Astrocyte (in vitro differentiated cells and primary cell): ENCODE measurements at regions not wholly inside any gene's neighbourhood (a gene's known extent, or its start where the extent isn't known, plus 50 kb on each side); places are given as distances from the start of the nearest gene placed in this dataset.

Source experiments
- DNase-seq: peaks from one replicate; pipeline ENCODE4 v3.0.0-alpha.2; 2010; ENCODE audit warnings: low read depth
- FAIRE-seq: peaks from 2 replicates; lab custom pipeline; 2011; peaks lifted over from hg19 to GRCh38; lab: Jason Lieb, UNC
- H2AFZ ChIP-seq: 2 replicates; pipeline ENCODE4 v1.6.0; 2012; ENCODE audit warnings: low read depth, low read length, inconsistent platforms
- H3K27ac ChIP-seq: 2 replicates; pipeline ENCODE4 v1.5.1; 2011; ENCODE audit warnings: low read depth, low read length, inconsistent platforms
- H3K27me3 ChIP-seq: 2 replicates; pipeline ENCODE4 v1.6.0; 2011; ENCODE audit warnings: low read length, inconsistent platforms; ENCODE audit not compliant: insufficient read depth
- H3K36me3 ChIP-seq: 2 replicates; pipeline ENCODE4 v1.5.1; 2011; ENCODE audit warnings: low read length, inconsistent platforms; ENCODE audit not compliant: insufficient read depth
- H3K4me1 ChIP-seq: 2 replicates; pipeline ENCODE4 v1.5.1; 2011; ENCODE audit warnings: low read length, inconsistent platforms; ENCODE audit not compliant: insufficient read depth
- H3K4me2 ChIP-seq: 2 replicates; pipeline ENCODE4 v1.6.0; 2012; ENCODE audit warnings: low read length, inconsistent platforms
- H3K4me3 ChIP-seq: 2 replicates; pipeline ENCODE4 v1.5.1; 2011; ENCODE audit warnings: low read depth, mild to moderate bottlenecking, low read length, inconsistent platforms; ENCODE audit not compliant: insufficient read depth
- H3K79me2 ChIP-seq: 2 replicates; pipeline ENCODE4 v1.6.0; 2012; ENCODE audit warnings: mild to moderate bottlenecking, low read length, inconsistent platforms; ENCODE audit not compliant: insufficient read depth
- H3K9ac ChIP-seq: 2 replicates; pipeline ENCODE4 v1.6.0; 2012; ENCODE audit warnings: mild to moderate bottlenecking, low read length, inconsistent platforms
- H3K9me3 ChIP-seq: 2 replicates; pipeline ENCODE4 v1.5.1; 2012; ENCODE audit warnings: low read depth, mild to moderate bottlenecking, low read length, inconsistent platforms; ENCODE audit not compliant: insufficient read depth
- H4K20me1 ChIP-seq: 2 replicates; pipeline ENCODE4 v1.6.0; 2012; ENCODE audit warnings: low read length, inconsistent platforms; ENCODE audit not compliant: insufficient read depth
- H3K27ac Mint-ChIP-seq: one replicate; pipeline ENCODE4 v1.8.0; 2021; ENCODE audit warnings: mild to moderate bottlenecking, mixed read lengths; ENCODE audit not compliant: unreplicated experiment
- H3K27me3 Mint-ChIP-seq: one replicate; pipeline ENCODE4 v1.8.0; 2021; ENCODE audit warnings: low read depth, mixed read lengths; ENCODE audit not compliant: unreplicated experiment
- H3K36me3 Mint-ChIP-seq: one replicate; pipeline ENCODE4 v1.8.0; 2021; ENCODE audit warnings: low read depth, mixed read lengths; ENCODE audit not compliant: unreplicated experiment
- H3K4me1 Mint-ChIP-seq: one replicate; pipeline ENCODE4 v1.8.0; 2021; ENCODE audit warnings: low read depth, mixed read lengths; ENCODE audit not compliant: unreplicated experiment
- H3K4me3 Mint-ChIP-seq: one replicate; pipeline ENCODE4 v1.8.0; 2021; ENCODE audit warnings: mild to moderate bottlenecking, moderate library complexity, mixed read lengths; ENCODE audit not compliant: unreplicated experiment
- H3K9me3 Mint-ChIP-seq: one replicate; pipeline ENCODE4 v1.8.0; 2021; ENCODE audit warnings: mild to moderate bottlenecking, mixed read lengths; ENCODE audit not compliant: unreplicated experiment
- CTCF ChIP-seq: IDR thresholded peaks from 2 replicates; pipeline ENCODE4 v1.5.1; 2011; ENCODE audit warnings: low read depth, mild to moderate bottlenecking, inconsistent platforms, low read length, moderate library complexity; ENCODE audit not compliant: insufficient read depth
- EZH2 ChIP-seq: IDR thresholded peaks from 2 replicates; pipeline ENCODE4 v1.6.1; 2012; ENCODE audit warnings: mild to moderate bottlenecking, low read length, inconsistent platforms; ENCODE audit not compliant: insufficient read depth

- Histone ChIP-seq H3K4me1 (no peaks in the 10 kb centered on the region), H3K27ac (no peak overlapping the region), H3K27me3 (no peaks in the 10 kb centered on the region), H3K4me3 (no peak overlapping the region), H2AFZ (no peak overlapping the region), H3K9me3 (no peaks in the 10 kb centered on the region), H4K20me1 (no peaks in the 10 kb centered on the region), H3K4me2 (no peak overlapping the region), H3K9ac (no peak overlapping the region), H3K36me3 (no peaks in the 10 kb centered on the region), H3K79me2 (no peaks in the 10 kb centered on the region)
- Mint-ChIP-seq H3K27ac (no peak overlapping the region), H3K27me3 (no peaks in the 10 kb centered on the region), H3K9me3 (no peaks in the 10 kb centered on the region), H3K36me3 (no peaks in the 10 kb centered on the region), H3K4me1 (no peaks in the 10 kb centered on the region), H3K4me3 (no peak overlapping the region)
- no peak for TF ChIP-seq CTCF
- no peak for TF ChIP-seq EZH2
- no peak for FAIRE-seq
- DNase-seq = peak; percentile 72
Measured at GRCh38 chr12:23066095-23066494, 441.1 kb downstream of the ETNK1 start.

- H3K79me2 ChIP-seq = no peaks in the 10 kb centered on the region
- H3K27me3 Mint-ChIP-seq = no peaks in the 10 kb centered on the region
- no peaks in the 10 kb centered on the region for H3K9me3 ChIP-seq
- TF ChIP-seq CTCF = no peak
- TF ChIP-seq EZH2 = no peak
- FAIRE-seq = peak; percentile 9
- H3K9me3 Mint-ChIP-seq = no peaks in the 10 kb centered on the region
- no peak overlapping the region for H3K4me3 Mint-ChIP-seq
- H3K36me3 Mint-ChIP-seq = no peaks in the 10 kb centered on the region
- no peaks in the 10 kb centered on the region for H3K36me3 ChIP-seq
- H2AFZ ChIP-seq = no peak overlapping the region
- H3K4me3 ChIP-seq = no peak overlapping the region
- no peaks in the 10 kb centered on the region for H4K20me1 ChIP-seq
- H3K9ac ChIP-seq = no peak overlapping the region
- no peaks in the 10 kb centered on the region for H3K27me3 ChIP-seq
- H3K4me1 Mint-ChIP-seq = peaks cover 20% of the 10 kb centered on the region
- no peak overlapping the region for H3K27ac ChIP-seq
- peaks cover 15% of the 10 kb centered on the region for H3K4me1 ChIP-seq
- H3K4me2 ChIP-seq = peak overlapping the region; percentile 56
- H3K27ac Mint-ChIP-seq = peak overlapping the region; percentile 24
- peak; percentile 98 for DNase-seq
Measured at GRCh38 chr12:23083267-23083666, 458.3 kb downstream of the ETNK1 start.

- H3K4me3 ChIP-seq = peak overlapping the region; percentile 0
- FAIRE-seq = no peak
- peak overlapping the region; percentile 56 for H3K4me2 ChIP-seq
Measured at GRCh38 chr12:23084236-23084995, 459.4 kb downstream of the ETNK1 start.

More at GRCh38 chr12:23084236-23084995, 459.4 kb downstream of the ETNK1 start:
- no peaks in the 10 kb centered on the region for H3K79me2 ChIP-seq
- Mint-ChIP-seq H3K36me3 (no peaks in the 10 kb centered on the region), H3K4me3 (no peak overlapping the region), H3K9me3 (no peaks in the 10 kb centered on the region), H3K27me3 (no peaks in the 10 kb centered on the region), H3K27ac (peak overlapping the region; percentile 4), H3K4me1 (peaks cover 20% of the 10 kb centered on the region)
- no peaks in the 10 kb centered on the region for H3K9me3 ChIP-seq
- H4K20me1 ChIP-seq = no peaks in the 10 kb centered on the region
- no peak overlapping the region for H2AFZ ChIP-seq
- H3K4me1 ChIP-seq = peaks cover 15% of the 10 kb centered on the region
- H3K36me3 ChIP-seq = no peaks in the 10 kb centered on the region
- peak overlapping the region; percentile 53 for H3K27ac ChIP-seq
- peak; percentile 99 for DNase-seq
- TF ChIP-seq CTCF = no peak
- no peak for TF ChIP-seq EZH2
- H3K9ac ChIP-seq = peak overlapping the region; percentile 1
- no peaks in the 10 kb centered on the region for H3K27me3 ChIP-seq
